H1 (cell line): ENCODE measurements at regions not wholly inside any gene's neighbourhood (a gene's known extent, or its start where the extent isn't known, plus 50 kb on each side); places are given as distances from the start of the nearest gene placed in this dataset.

Experiments used
- CTCF ChIA-PET: fragments of 300-600 bp; sonication (Branson Sonifier 250); formaldehyde crosslinking; loops from one replicate; lab custom pipeline; 2021; ENCODE audit not compliant: partially characterized antibody; lab: Charles Lee
- POLR2A ChIA-PET: fragments of 300-600 bp; sonication (Branson Sonifier 250); formaldehyde crosslinking; loops from one replicate; lab custom pipeline; 2021; ENCODE audit warnings: inconsistent platforms; ENCODE audit not compliant: partially characterized antibody; lab: Charles Lee
- DNase-seq, 2 experiments: peaks; one replicate each; pipeline versions ENCODE4 v3.0.0 to v3.0.0-alpha.2; 2010 to 2022; ENCODE audit warnings: low spot score in 2 of 2, low read depth in 1 of 2, mixed read lengths in 1 of 2
- FAIRE-seq: peaks from 2 replicates; lab custom pipeline; 2011; peaks lifted over from hg19 to GRCh38; lab: Jason Lieb, UNC
- H2AFZ ChIP-seq: 2 replicates; pipeline ENCODE4 v1.8.1; 2012; ENCODE audit warnings: low read length, inconsistent platforms
- H2AK5ac ChIP-seq: 2 replicates; pipeline ENCODE4 v1.6.1; 2013; ENCODE audit warnings: low read depth, low read length
- H2BK120ac ChIP-seq: replicated peaks from 2 replicates; pipeline ENCODE3; 2013; ENCODE audit warnings: low read depth, low read length, inconsistent platforms
- H2BK12ac ChIP-seq: 2 replicates; pipeline ENCODE4 v1.6.1; 2013; ENCODE audit warnings: low read depth, low read length
- H2BK15ac ChIP-seq: 2 replicates; pipeline ENCODE4 v1.6.1; 2013; ENCODE audit warnings: low read length
- H2BK20ac ChIP-seq: 2 replicates; pipeline ENCODE4 v1.6.1; 2013; ENCODE audit warnings: low read length
- H2BK5ac ChIP-seq: 2 replicates; pipeline ENCODE4 v1.6.1; 2013; ENCODE audit warnings: low read depth, low read length
- H3K14ac ChIP-seq: 2 replicates; pipeline ENCODE4 v1.6.1; 2013; ENCODE audit warnings: inconsistent platforms; ENCODE audit not compliant: insufficient read length
- H3K18ac ChIP-seq: 2 replicates; pipeline ENCODE4 v1.6.1; 2013; ENCODE audit warnings: low read length; ENCODE audit errors: extremely low read depth
- H3K23ac ChIP-seq: 2 replicates; pipeline ENCODE4 v1.6.1; 2013; ENCODE audit warnings: inconsistent platforms; ENCODE audit not compliant: insufficient read length
- H3K23me2 ChIP-seq: 2 replicates; pipeline ENCODE4 v1.6.1; 2013; ENCODE audit warnings: low read depth, low read length
- H3K27ac ChIP-seq: 2 replicates; pipeline ENCODE4 v1.6.1; 2011; ENCODE audit warnings: low read depth, low read length, inconsistent platforms
- H3K27me3 ChIP-seq, 4 experiments: replicated peaks in 1 of 4; 1 replicate in 1 of 4; 2 replicates in 3 of 4; pipeline versions ENCODE4 v1.6.1 to v1.8.1; 2011 to 2013; ENCODE audit warnings: low read length in 3 of 4, mild to moderate bottlenecking in 3 of 4, inconsistent platforms in 2 of 4, mixed read lengths in 2 of 4, moderate library complexity in 1 of 4; ENCODE audit not compliant: control insufficient read depth in 3 of 4, insufficient read depth in 3 of 4; ENCODE audit errors: extremely low read depth in 1 of 4
- H3K36me3 ChIP-seq, 4 experiments: 2 replicates each; pipeline versions ENCODE4 v1.6.1 to v1.8.1; 2011 to 2013; ENCODE audit warnings: mild to moderate bottlenecking in 4 of 4, low read length in 3 of 4, moderate library complexity in 2 of 4, control low read depth in 1 of 4, inconsistent platforms in 1 of 4; ENCODE audit not compliant: insufficient read depth in 4 of 4, control insufficient read depth in 2 of 4
- H3K4ac ChIP-seq: replicated peaks from 2 replicates; pipeline ENCODE3; 2013; ENCODE audit warnings: low read length, low read depth, mixed read lengths, inconsistent platforms; ENCODE audit not compliant: insufficient read length
- H3K4me1 ChIP-seq, 4 experiments: replicated peaks in 1 of 4; 1 replicate in 1 of 4; 2 replicates in 3 of 4; pipeline versions ENCODE4 v1.6.1 to v1.8.1; 2011 to 2013; ENCODE audit warnings: low read length in 3 of 4, inconsistent platforms in 2 of 4, mixed read lengths in 1 of 4; ENCODE audit not compliant: insufficient read depth in 4 of 4, control insufficient read depth in 3 of 4
- H3K4me2 ChIP-seq, 2 experiments: 2 replicates each; pipeline versions ENCODE4 v1.6.1 to v1.8.1; 2011 to 2013; ENCODE audit warnings: low read depth in 2 of 2, low read length in 2 of 2, control low read depth in 1 of 2, inconsistent platforms in 1 of 2, mild to moderate bottlenecking in 1 of 2; ENCODE audit not compliant: insufficient read depth in 1 of 2
- H3K4me3 ChIP-seq, 4 experiments: fragments of 200-600, 300-600 bp in 1 of 4; sonication (generic), shearing (Covaris generic), sonication (Bioruptor Twin) in 1 of 4; 2 replicates each; pipeline versions ENCODE4 v1.5.1 to v1.8.1; 2011 to 2016; ENCODE audit warnings: low read length in 4 of 4, low read depth in 3 of 4, control low read depth in 2 of 4, inconsistent platforms in 2 of 4, mild to moderate bottlenecking in 2 of 4, mixed read lengths in 1 of 4, moderate library complexity in 1 of 4; ENCODE audit not compliant: insufficient read depth in 2 of 4; ENCODE audit errors: extremely low read depth in 1 of 4
- H3K56ac ChIP-seq: replicated peaks from 2 replicates; pipeline ENCODE3; 2013; ENCODE audit warnings: low read depth, mild to moderate bottlenecking, mixed read lengths, low read length, inconsistent platforms; ENCODE audit not compliant: insufficient read length
- H3K79me1 ChIP-seq: 2 replicates; pipeline ENCODE4 v1.6.1; 2013; ENCODE audit warnings: low read depth, low read length, control low read depth
- H3K79me2 ChIP-seq, 2 experiments: 2 replicates each; pipeline versions ENCODE4 v1.6.1 to v1.8.1; 2012 to 2013; ENCODE audit warnings: low read length in 2 of 2, mild to moderate bottlenecking in 2 of 2, inconsistent platforms in 1 of 2; ENCODE audit not compliant: insufficient read depth in 2 of 2, control insufficient read depth in 1 of 2
- H3K9ac ChIP-seq, 4 experiments: replicated peaks in 1 of 4; 1 replicate in 1 of 4; 2 replicates in 3 of 4; pipeline versions ENCODE4 v1.6.1 to v1.8.1; 2011 to 2013; ENCODE audit warnings: low read depth in 3 of 4, low read length in 3 of 4, control low read depth in 2 of 4, mild to moderate bottlenecking in 2 of 4, moderate library complexity in 2 of 4, inconsistent platforms in 1 of 4; ENCODE audit errors: extremely low read depth in 1 of 4
- H3K9me3 ChIP-seq, 2 experiments: 2 replicates each; pipeline versions ENCODE4 v1.6.1 to v1.8.1; 2012 to 2013; ENCODE audit warnings: mild to moderate bottlenecking in 2 of 2, moderate library complexity in 2 of 2, control low read depth in 1 of 2, inconsistent platforms in 1 of 2, low read depth in 1 of 2, low read length in 1 of 2, mixed read lengths in 1 of 2; ENCODE audit not compliant: insufficient read depth in 2 of 2
- H4K20me1 ChIP-seq, 2 experiments: replicated peaks in 1 of 2; 2 replicates each; pipeline versions ENCODE3 to v1.8.1; 2011 to 2013; ENCODE audit warnings: inconsistent platforms in 2 of 2, low read length in 2 of 2, mild to moderate bottlenecking in 1 of 2; ENCODE audit not compliant: insufficient read depth in 2 of 2, control insufficient read depth in 1 of 2
- H4K5ac ChIP-seq: 2 replicates; pipeline ENCODE4 v1.6.1; 2013; ENCODE audit warnings: low read length, low read depth, mixed read lengths, inconsistent platforms; ENCODE audit not compliant: insufficient read length
- H4K8ac ChIP-seq: 2 replicates; pipeline ENCODE4 v1.8.0; 2013; ENCODE audit warnings: mild to moderate bottlenecking, moderate library complexity, low read length, inconsistent platforms; ENCODE audit not compliant: insufficient read depth; ENCODE audit errors: extremely low read depth
- H4K91ac ChIP-seq: replicated peaks from 2 replicates; pipeline ENCODE3; 2013; ENCODE audit warnings: low read length, mixed read lengths, inconsistent platforms; ENCODE audit not compliant: insufficient read length
- JUN ChIP-seq: IDR thresholded peaks from 2 replicates; pipeline ENCODE4 v1.6.1; 2011; ENCODE audit warnings: low read depth, mild to moderate bottlenecking, improper control_type of control experiment, low read length
- WGBS, 2 experiments: shearing (Covaris generic) in 1 of 2; methylation state at CpG; one replicate each; pipeline versions ENCODE4 v1.1.6 to v1.1.7; 2013 to 2015; ENCODE audit warnings: low lambda C conversion rate in 2 of 2, mixed read lengths in 2 of 2, inconsistent platforms in 1 of 2, low coverage in 1 of 2, missing lambda C conversion rate in 1 of 2; ENCODE audit not compliant: insufficient replicate concordance in 2 of 2, insufficient coverage in 1 of 2, insufficient read length in 1 of 2; ENCODE audit errors: extremely low coverage in 1 of 2, missing lambda C conversion rate in 1 of 2; 5-methylcytosine and 5-hydroxymethylcytosine counted together

- Histone ChIP-seq H3K14ac (no peak overlapping the region), H2AK5ac (no peak overlapping the region), H2BK120ac (no peak overlapping the region), H3K79me1 (no peaks in the 10 kb centered on the region), H3K4me3 (no peak overlapping the region), H3K36me3 (no peaks in the 10 kb centered on the region), H3K4ac (no peak overlapping the region), H3K23me2 (no peaks in the 10 kb centered on the region), H3K79me2 (no peaks in the 10 kb centered on the region), H3K9me3 (no peaks in the 10 kb centered on the region), H3K27ac (no peak overlapping the region), H3K23ac (no peak overlapping the region), H4K91ac (no peak overlapping the region), H4K20me1 (no peaks in the 10 kb centered on the region), H3K56ac (no peak overlapping the region), H2BK5ac (no peak overlapping the region), H2AFZ (no peak overlapping the region), H2BK15ac (no peak overlapping the region), H2BK20ac (no peak overlapping the region), H3K27me3 (no peaks in the 10 kb centered on the region), H3K9ac (no peak overlapping the region), H2BK12ac (no peak overlapping the region), H3K4me1 (no peaks in the 10 kb centered on the region), H3K18ac (no peak overlapping the region), H4K8ac (no peak overlapping the region), H4K5ac (no peak overlapping the region), H3K4me2 (no peak overlapping the region)
- POLR2A ChIA-PET: no interaction called here
- no peak for DNase-seq
- CTCF ChIA-PET: interaction anchor here (1.1 to 1.8 kb wide), 3 partner anchors 33 to 49 kb away, joined by 3 to 10 read pairs (median 4); no protein-coding TSS in a partner anchor
- 83% methylated on average over 1 of the region's 1 CpG; no CpG with 5 or more reads in 1 of the 2 experiments for WGBS, 2 experiments
- no peak for FAIRE-seq
- TF ChIP-seq JUN: no peak
These were observed 145.6 kb downstream of the TDRD15 start for GRCh38 chr2:21269382-21269781.
